Activated T-helper 17 cell treated with anti-CD3 and anti-CD28 coated beads, Interleukin-2, amount 50 U/mL, for 72 hours (primary cell): ENCODE measurements at regions not wholly inside any gene's neighbourhood (a gene's known extent, or its start where the extent isn't known, plus 50 kb on each side); places are given as distances from the start of the nearest gene placed in this dataset.

Source experiments
- ATAC-seq: fragments of 150-1000 bp; cut with Tn5 transposase; replicated peaks from 2 replicates; pipeline ENCODE4 v1.10.0; 2021; ENCODE audit warnings: mild to moderate bottlenecking, moderate library complexity
- H3K27ac Mint-ChIP-seq: one replicate; pipeline ENCODE4 v1.8.0; 2022; ENCODE audit warnings: mixed read lengths
- H3K27me3 Mint-ChIP-seq: one replicate; pipeline ENCODE4 v1.8.0; 2022; ENCODE audit warnings: mixed read lengths
- H3K36me3 Mint-ChIP-seq: one replicate; pipeline ENCODE4 v1.8.0; 2022; ENCODE audit warnings: low read depth, mild to moderate bottlenecking, mixed read lengths
- H3K4me1 Mint-ChIP-seq: one replicate; pipeline ENCODE4 v1.8.0; 2022; ENCODE audit warnings: mixed read lengths
- H3K4me3 Mint-ChIP-seq: one replicate; pipeline ENCODE4 v1.8.0; 2022; ENCODE audit warnings: mild to moderate bottlenecking, mixed read lengths
- H3K9me3 Mint-ChIP-seq: one replicate; pipeline ENCODE4 v1.8.0; 2022; ENCODE audit warnings: mixed read lengths

DNA sequence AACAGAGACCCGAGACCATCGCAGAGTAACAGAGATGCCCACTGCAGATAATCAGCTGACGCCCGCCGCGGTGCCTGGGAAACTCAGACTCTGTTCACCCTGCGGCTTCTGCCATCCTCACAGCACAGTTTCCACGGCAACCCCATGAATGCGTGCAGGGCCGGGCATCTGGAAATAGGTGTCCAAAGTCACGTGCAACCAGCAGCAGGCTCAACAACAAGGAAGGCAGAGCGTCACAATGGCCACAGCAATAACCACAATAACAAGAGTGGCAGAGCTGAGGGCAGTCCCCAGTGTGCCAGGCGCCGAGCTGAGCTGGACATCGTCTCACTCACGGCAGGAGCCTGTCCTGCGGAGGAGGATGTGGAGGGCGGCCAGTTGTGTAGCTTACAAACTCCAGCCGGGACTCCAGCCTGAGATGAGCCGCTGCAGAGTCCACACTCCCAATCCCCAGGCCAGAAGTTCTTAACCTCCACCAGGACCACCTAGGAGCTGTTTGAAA, 102.0 kb downstream of the CRYAA start:
- no peak for ATAC-seq
- no peaks in the 10 kb centered on the region for H3K36me3 Mint-ChIP-seq
- no peaks in the 10 kb centered on the region for H3K9me3 Mint-ChIP-seq
- H3K4me1 Mint-ChIP-seq = no peaks in the 10 kb centered on the region
- peaks cover 10% of the 10 kb centered on the region for H3K27me3 Mint-ChIP-seq
- no peak overlapping the region for H3K27ac Mint-ChIP-seq
- H3K4me3 Mint-ChIP-seq = no peak overlapping the region

DNA sequence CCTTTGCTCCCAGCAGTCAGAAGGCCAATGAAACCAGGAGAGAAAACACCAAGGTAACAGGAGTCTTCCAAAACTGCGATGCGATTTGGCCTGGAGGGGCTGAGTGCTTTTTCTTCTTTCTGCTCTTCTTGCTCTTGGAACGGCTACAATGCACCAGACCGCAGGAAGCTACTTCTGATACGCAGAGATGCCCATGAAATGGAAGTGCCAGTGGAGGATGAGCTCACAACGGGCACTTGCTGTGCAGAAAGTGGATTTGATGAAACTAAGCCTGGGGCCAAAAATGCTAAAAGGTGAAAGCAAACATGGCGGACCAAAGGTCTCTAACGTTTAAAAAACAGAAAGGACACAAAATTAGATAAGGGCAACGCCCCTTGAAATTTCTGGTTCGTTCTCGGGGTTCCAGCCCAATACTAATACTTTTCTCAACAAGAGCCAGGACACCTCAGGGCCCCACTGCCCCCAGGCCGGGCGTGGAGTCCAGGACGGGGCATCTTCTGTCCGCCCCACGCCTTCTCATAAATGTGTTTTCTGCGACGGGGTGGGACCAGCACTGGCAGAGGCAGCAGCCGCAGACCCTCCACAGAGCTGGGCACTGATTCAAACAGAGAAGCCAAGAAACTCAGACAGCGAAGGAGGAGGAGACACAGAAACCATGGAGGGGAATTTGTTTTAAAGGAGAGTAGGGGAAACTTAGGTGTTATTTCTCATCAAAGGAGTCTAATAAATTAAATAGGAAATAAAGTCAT, 101.3 kb downstream of the CRYAA start:
- ATAC-seq = no peak
- Mint-ChIP-seq H3K4me1 (no peaks in the 10 kb centered on the region), H3K27ac (no peak overlapping the region), H3K27me3 (peaks cover 6% of the 10 kb centered on the region), H3K36me3 (no peaks in the 10 kb centered on the region), H3K4me3 (no peak overlapping the region), H3K9me3 (no peaks in the 10 kb centered on the region)

DNA sequence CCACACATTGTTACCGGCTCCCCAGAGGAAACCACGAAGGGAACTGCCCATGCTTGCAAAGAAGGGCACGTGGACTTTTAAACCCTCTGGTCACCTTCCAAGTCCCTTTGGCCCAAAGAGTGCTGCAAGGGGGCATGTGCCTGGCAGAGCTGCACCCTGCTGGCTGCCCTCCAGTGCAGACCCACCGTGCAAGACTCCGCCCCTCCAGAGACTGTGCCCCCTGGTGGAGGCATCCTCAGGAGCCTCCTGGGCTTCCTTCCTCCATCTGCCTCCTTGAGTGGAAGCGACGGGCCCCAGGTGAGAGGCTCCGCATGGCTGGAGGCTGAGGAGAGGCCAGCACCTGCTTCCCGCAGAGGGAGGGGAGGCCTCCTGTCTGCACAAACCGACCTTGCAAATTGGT, 100.6 kb downstream of the CRYAA start:
- Mint-ChIP-seq H3K9me3 (no peaks in the 10 kb centered on the region), H3K27me3 (peaks cover 6% of the 10 kb centered on the region), H3K4me3 (no peak overlapping the region), H3K27ac (no peak overlapping the region), H3K36me3 (no peaks in the 10 kb centered on the region), H3K4me1 (no peaks in the 10 kb centered on the region)
- peak; percentile 45 for ATAC-seq

DNA sequence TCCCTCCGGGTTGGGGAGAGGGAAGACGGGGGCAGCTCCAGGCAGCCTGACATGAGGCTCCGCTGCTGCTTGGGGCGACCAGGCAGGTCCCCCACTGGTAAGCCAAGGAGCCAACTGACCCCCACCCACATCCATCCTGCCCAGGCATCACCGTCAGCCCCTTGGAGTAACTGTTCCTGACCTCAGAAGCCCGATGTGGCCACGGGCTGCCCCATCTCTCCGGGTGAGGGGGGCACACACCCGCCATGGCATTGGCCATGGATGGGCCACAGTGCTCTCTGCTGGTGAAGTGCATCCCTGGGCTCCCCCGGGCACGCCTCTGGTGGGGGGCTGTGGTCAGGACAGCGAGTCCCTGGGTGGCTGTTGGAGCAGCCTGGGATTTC, 100.0 kb downstream of the CRYAA start:
- H3K4me1 Mint-ChIP-seq = no peaks in the 10 kb centered on the region
- no peak overlapping the region for H3K4me3 Mint-ChIP-seq
- H3K9me3 Mint-ChIP-seq = no peaks in the 10 kb centered on the region
- no peak overlapping the region for H3K27ac Mint-ChIP-seq
- peaks cover 6% of the 10 kb centered on the region for H3K27me3 Mint-ChIP-seq
- ATAC-seq = no peak
- H3K36me3 Mint-ChIP-seq = no peaks in the 10 kb centered on the region

GRCh38 chr21:43268086-43268803, 99.4 kb downstream of the CRYAA start:
- H3K27me3 Mint-ChIP-seq = peaks cover 6% of the 10 kb centered on the region
- H3K9me3 Mint-ChIP-seq = no peaks in the 10 kb centered on the region
- no peak overlapping the region for H3K4me3 Mint-ChIP-seq
- ATAC-seq = no peak
- no peaks in the 10 kb centered on the region for H3K36me3 Mint-ChIP-seq
- H3K4me1 Mint-ChIP-seq = no peaks in the 10 kb centered on the region
- no peak overlapping the region for H3K27ac Mint-ChIP-seq

- no peak overlapping the region for H3K4me3 Mint-ChIP-seq
- H3K36me3 Mint-ChIP-seq = no peaks in the 10 kb centered on the region
- no peak for ATAC-seq
- H3K27ac Mint-ChIP-seq = no peak overlapping the region
- no peaks in the 10 kb centered on the region for H3K4me1 Mint-ChIP-seq
- H3K27me3 Mint-ChIP-seq = peaks cover 6% of the 10 kb centered on the region
- no peaks in the 10 kb centered on the region for H3K9me3 Mint-ChIP-seq
Observed at GRCh38 chr21:43267391-43268085, 98.7 kb downstream of the CRYAA start.

GRCh38 chr21:43266534-43266933, 97.7 kb downstream of the CRYAA start:
- no peak overlapping the region for H3K4me3 Mint-ChIP-seq
- no peak overlapping the region for H3K27ac Mint-ChIP-seq
- no peaks in the 10 kb centered on the region for H3K36me3 Mint-ChIP-seq
- H3K27me3 Mint-ChIP-seq = peaks cover 6% of the 10 kb centered on the region
- no peak for ATAC-seq
- no peaks in the 10 kb centered on the region for H3K9me3 Mint-ChIP-seq
- H3K4me1 Mint-ChIP-seq = no peaks in the 10 kb centered on the region

GRCh38 chr21:43262427-43262826, 93.6 kb downstream of the CRYAA start:
- Mint-ChIP-seq H3K4me1 (no peaks in the 10 kb centered on the region), H3K27me3 (no peaks in the 10 kb centered on the region), H3K36me3 (no peaks in the 10 kb centered on the region), H3K27ac (no peak overlapping the region), H3K4me3 (no peak overlapping the region), H3K9me3 (no peaks in the 10 kb centered on the region)
- peak; percentile 29 for ATAC-seq
